Neuronal stem cell (in vitro differentiated cells): ENCODE measurements at regions not wholly inside any gene's neighbourhood (a gene's known extent, or its start where the extent isn't known, plus 50 kb on each side); places are given as distances from the start of the nearest gene placed in this dataset.

Experiments
- DNase-seq: peaks from one replicate; pipeline ENCODE4 v3.0.0-alpha.2; 2013; ENCODE audit warnings: low spot score
- H2AFZ ChIP-seq: one replicate; pipeline ENCODE4 v1.6.1; 2013; ENCODE audit warnings: mild to moderate bottlenecking, low read length, inconsistent platforms
- H2AK5ac ChIP-seq: 2 replicates; pipeline ENCODE4 v1.6.1; 2013; ENCODE audit warnings: low read depth, mild to moderate bottlenecking, inconsistent platforms, low read length, moderate library complexity, mixed read lengths
- H2BK120ac ChIP-seq: 2 replicates; pipeline ENCODE4 v1.6.1; 2013; ENCODE audit warnings: low read depth, mild to moderate bottlenecking, inconsistent platforms, low read length, moderate library complexity, mixed read lengths
- H2BK12ac ChIP-seq: one replicate; pipeline ENCODE4 v1.6.1; 2013; ENCODE audit warnings: low read length, inconsistent platforms
- H2BK15ac ChIP-seq: 2 replicates; pipeline ENCODE4 v1.6.1; 2013; ENCODE audit warnings: mild to moderate bottlenecking, low read length, inconsistent platforms, mixed read lengths
- H2BK5ac ChIP-seq: one replicate; pipeline ENCODE4 v1.6.1; 2013; ENCODE audit warnings: inconsistent platforms, mild to moderate bottlenecking, low read length, moderate library complexity
- H3K14ac ChIP-seq: one replicate; pipeline ENCODE4 v1.6.1; 2013; ENCODE audit warnings: low read length, inconsistent platforms
- H3K18ac ChIP-seq: 2 replicates; pipeline ENCODE4 v1.6.1; 2013; ENCODE audit warnings: low read length, inconsistent platforms
- H3K23ac ChIP-seq: 2 replicates; pipeline ENCODE4 v1.6.1; 2013; ENCODE audit warnings: low read depth, mild to moderate bottlenecking, mixed read lengths, low read length, inconsistent platforms; ENCODE audit not compliant: poor library complexity
- H3K27ac ChIP-seq: replicated peaks from 3 replicates; pipeline ENCODE4 v1.5.1; 2013; ENCODE audit warnings: low read length, inconsistent platforms
- H3K27me3 ChIP-seq, 3 experiments: 2 replicates each; pipeline ENCODE4 v1.6.1; 2013; ENCODE audit warnings: low read length in 3 of 3, mild to moderate bottlenecking in 2 of 3, inconsistent platforms in 1 of 3, low read depth in 1 of 3, mixed read lengths in 1 of 3, moderate library complexity in 1 of 3; ENCODE audit not compliant: control insufficient read depth in 3 of 3, insufficient read depth in 3 of 3
- H3K36me3 ChIP-seq, 2 donors: replicated peaks in 1 of 2; 2 replicates each; pipeline ENCODE4 v1.6.1; 2013; ENCODE audit warnings: low read length in 2 of 2; ENCODE audit not compliant: control insufficient read depth in 2 of 2, insufficient read depth in 2 of 2
- H3K4ac ChIP-seq: 2 replicates; pipeline ENCODE4 v1.6.1; 2013; ENCODE audit warnings: inconsistent platforms, mild to moderate bottlenecking, low read length, moderate library complexity
- H3K4me1 ChIP-seq, 2 donors: 1 replicate in 1 of 2; 2 replicates in 1 of 2; pipeline ENCODE4 v1.6.1; 2013; ENCODE audit warnings: low read length in 2 of 2, low read depth in 1 of 2; ENCODE audit not compliant: control insufficient read depth in 2 of 2, insufficient read depth in 1 of 2
- H3K4me2 ChIP-seq: one replicate; pipeline ENCODE4 v1.6.1; 2013; ENCODE audit warnings: mild to moderate bottlenecking, low read length, inconsistent platforms; ENCODE audit not compliant: insufficient read depth, poor library complexity, severe bottlenecking
- H3K4me3 ChIP-seq, 2 donors: 2 replicates each; pipeline ENCODE4 v1.5.1; 2013; ENCODE audit warnings: low read length in 2 of 2, mild to moderate bottlenecking in 2 of 2, inconsistent platforms in 1 of 2, moderate library complexity in 1 of 2
- H3K79me1 ChIP-seq: one replicate; pipeline ENCODE4 v1.6.1; 2013; ENCODE audit warnings: low read depth, mild to moderate bottlenecking, inconsistent platforms, low read length, moderate library complexity
- H3K9ac ChIP-seq: one replicate; pipeline ENCODE4 v1.6.1; 2013; ENCODE audit warnings: mild to moderate bottlenecking, low read depth, low read length, inconsistent platforms; ENCODE audit not compliant: poor library complexity
- H3K9me3 ChIP-seq, 2 donors: replicated peaks in 1 of 2; 2 replicates each; pipeline versions ENCODE3 to v1.6.1; 2013; ENCODE audit warnings: low read length in 2 of 2, mild to moderate bottlenecking in 2 of 2, inconsistent platforms in 1 of 2, low read depth in 1 of 2, mixed read lengths in 1 of 2, moderate library complexity in 1 of 2; ENCODE audit not compliant: control insufficient read depth in 2 of 2, insufficient read depth in 1 of 2
- H4K8ac ChIP-seq: one replicate; pipeline ENCODE4 v1.6.1; 2013; ENCODE audit warnings: low read depth, mild to moderate bottlenecking, inconsistent platforms, low read length, moderate library complexity
- H4K91ac ChIP-seq: one replicate; pipeline ENCODE4 v1.6.1; 2013; ENCODE audit warnings: low read length, low read depth, mild to moderate bottlenecking, inconsistent platforms; ENCODE audit not compliant: poor library complexity
- WGBS, 2 donors: extraction: QIAGEN DNeasy Blood & Tissue Kit; methylation state at CpG; one replicate each; pipeline ENCODE4 v1.1.7; 2013; ENCODE audit warnings: missing lambda C conversion rate in 2 of 2, mixed read lengths in 1 of 2; ENCODE audit not compliant: insufficient read length in 2 of 2, insufficient replicate concordance in 1 of 2; ENCODE audit errors: extremely low coverage in 2 of 2; 5-methylcytosine and 5-hydroxymethylcytosine counted together

- Histone ChIP-seq H3K4me3 (no peak overlapping the region), H2BK15ac (no peak overlapping the region), H3K9ac (no peak overlapping the region), H2AK5ac (no peak overlapping the region), H2BK12ac (no peak overlapping the region), H3K79me1 (no peaks in the 10 kb centered on the region), H3K36me3 (no peaks in the 10 kb centered on the region), H3K4me1 (peaks cover 0 to 2% of the 10 kb centered on the region in 2 donors), H2AFZ (peak overlapping the region; percentile 2), H3K23ac (no peak overlapping the region), H3K4me2 (no peak overlapping the region), H3K18ac (no peak overlapping the region), H4K91ac (no peak overlapping the region), H3K14ac (no peak overlapping the region), H3K9me3 (no peaks in the 10 kb centered on the region), H3K4ac (no peak overlapping the region), H2BK5ac (no peak overlapping the region), H3K27ac (no peak overlapping the region), H3K27me3 (no peaks in the 10 kb centered on the region), H4K8ac (no peak overlapping the region), H2BK120ac (no peak overlapping the region)
- no peak for DNase-seq
Measured at GRCh38 chr13:22432690-22433089, 748.1 kb upstream of the SGCG start.

- H3K4ac ChIP-seq, result no peak overlapping the region
- no peak overlapping the region for H3K9ac ChIP-seq
- H3K27me3 ChIP-seq, result no peaks in the 10 kb centered on the region
- peaks cover 2 to 17% of the 10 kb centered on the region in 2 donors for H3K4me1 ChIP-seq
- H2BK120ac ChIP-seq, result no peak overlapping the region
- no peak overlapping the region for H2AK5ac ChIP-seq
- H3K14ac ChIP-seq, result no peak overlapping the region
- H4K91ac ChIP-seq, result no peak overlapping the region
- H3K36me3 ChIP-seq, result no peaks in the 10 kb centered on the region
- H3K9me3 ChIP-seq, result no peaks in the 10 kb centered on the region
- H2BK15ac ChIP-seq, result no peak overlapping the region
- H3K27ac ChIP-seq, result peak overlapping the region; percentile 20
- H3K18ac ChIP-seq, result no peak overlapping the region
- no peak overlapping the region for H3K23ac ChIP-seq
- no peak overlapping the region for H3K4me2 ChIP-seq
- H3K4me3 ChIP-seq, result no peak overlapping the region
- H3K79me1 ChIP-seq, result no peaks in the 10 kb centered on the region
- H2AFZ ChIP-seq, result peak overlapping the region; percentile 83
- H4K8ac ChIP-seq, result no peak overlapping the region
- no peak overlapping the region for H2BK12ac ChIP-seq
- no peak overlapping the region for H2BK5ac ChIP-seq
- no peak for DNase-seq
- no CpG with 5 or more reads among the region's 7 CpGs for WGBS, 2 donors
Measured at GRCh38 chr13:22447132-22447886, 733.5 kb upstream of the SGCG start.

DNA sequence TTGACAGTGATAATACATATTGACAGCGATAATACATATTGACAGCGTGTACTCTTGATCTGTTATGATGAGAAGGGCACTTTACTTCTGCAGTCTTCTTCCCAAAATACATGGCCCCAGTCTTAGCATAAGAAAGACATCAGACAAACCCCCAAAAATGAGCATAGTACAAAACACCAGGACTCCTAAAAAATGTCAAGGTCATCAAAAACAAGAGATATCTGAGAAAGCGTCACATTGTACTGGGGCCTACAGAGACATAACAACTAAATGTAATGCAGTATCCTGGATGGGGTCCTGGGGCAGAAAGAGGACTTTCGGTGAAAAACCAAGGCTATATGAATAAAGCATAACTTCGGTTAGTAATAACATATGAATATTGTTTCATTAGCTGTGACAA lies 731.5 kb upstream of the SGCG start:
- H3K14ac ChIP-seq, result no peak overlapping the region
- H3K9ac ChIP-seq, result no peak overlapping the region
- peaks cover 2 to 20% of the 10 kb centered on the region in 2 donors for H3K4me1 ChIP-seq
- H2BK15ac ChIP-seq, result no peak overlapping the region
- H3K36me3 ChIP-seq, result no peaks in the 10 kb centered on the region
- no peaks in the 10 kb centered on the region for H3K27me3 ChIP-seq
- no peak overlapping the region for H4K91ac ChIP-seq
- no peak overlapping the region for H4K8ac ChIP-seq
- no peak overlapping the region for H2BK5ac ChIP-seq
- no peak overlapping the region for H2BK120ac ChIP-seq
- H3K4ac ChIP-seq, result no peak overlapping the region
- DNase-seq, result no peak
- WGBS, 2 donors, result no CpG with 5 or more reads among the region's 5 CpGs
- H3K79me1 ChIP-seq, result no peaks in the 10 kb centered on the region
- H3K23ac ChIP-seq, result no peak overlapping the region
- H3K18ac ChIP-seq, result no peak overlapping the region
- no peak overlapping the region for H3K27ac ChIP-seq
- no peak overlapping the region for H2BK12ac ChIP-seq
- H2AFZ ChIP-seq, result no peak overlapping the region
- peaks cover 5% of the 10 kb centered on the region in 2 donors for H3K9me3 ChIP-seq
- no peak overlapping the region for H2AK5ac ChIP-seq
- H3K4me3 ChIP-seq, result no peak overlapping the region
- no peak overlapping the region for H3K4me2 ChIP-seq

DNA sequence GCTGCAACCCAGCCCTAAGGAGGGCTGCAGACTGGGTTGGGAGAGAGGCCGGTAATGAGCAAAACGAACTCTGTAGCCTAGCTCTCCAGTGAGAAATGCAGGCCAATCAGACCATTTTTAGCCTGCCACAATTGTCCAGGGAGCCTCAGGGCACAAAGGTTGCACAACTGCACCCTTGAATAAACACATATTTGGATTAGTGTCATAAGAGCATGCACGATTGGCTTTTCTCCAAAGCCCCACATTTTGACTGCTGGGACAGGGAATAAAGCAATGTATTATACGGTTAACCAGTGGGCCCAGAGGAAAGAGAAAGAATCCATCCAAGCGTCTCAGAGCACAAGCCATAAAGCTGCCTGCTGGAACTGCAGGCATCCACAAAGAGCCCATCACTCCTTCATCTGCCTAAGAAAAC lies 729.4 kb upstream of the SGCG start:
- no peak overlapping the region for H3K14ac ChIP-seq
- no peak overlapping the region for H3K9ac ChIP-seq
- H2BK12ac ChIP-seq, result no peak overlapping the region
- H3K27me3 ChIP-seq, result no peaks in the 10 kb centered on the region
- H3K27ac ChIP-seq, result peak overlapping the region; percentile 98
- no peaks in the 10 kb centered on the region for H3K36me3 ChIP-seq
- peaks cover 5% of the 10 kb centered on the region in 2 donors for H3K9me3 ChIP-seq
- peaks cover 6 to 34% of the 10 kb centered on the region in 2 donors for H3K4me1 ChIP-seq
- DNase-seq, result peak; percentile 86
- H2AK5ac ChIP-seq, result no peak overlapping the region
- no peak overlapping the region for H3K4ac ChIP-seq
- no peak overlapping the region for H3K18ac ChIP-seq
- no peak overlapping the region for H3K4me2 ChIP-seq
- no peak overlapping the region for H4K91ac ChIP-seq
- H2BK5ac ChIP-seq, result no peak overlapping the region
- H2BK15ac ChIP-seq, result no peak overlapping the region
- no peak overlapping the region for H2BK120ac ChIP-seq
- peak overlapping the region; percentile 12 for H2AFZ ChIP-seq
- no peak overlapping the region for H4K8ac ChIP-seq
- WGBS, 2 donors, result no CpG with 5 or more reads among the region's 5 CpGs
- no peak overlapping the region for H3K4me3 ChIP-seq
- no peak overlapping the region for H3K23ac ChIP-seq
- H3K79me1 ChIP-seq, result no peaks in the 10 kb centered on the region
